ENCODE measurements at regions not wholly inside any gene's neighbourhood (a gene's known extent, or its start where the extent isn't known, plus 50 kb on each side); places are given as distances from the start of the nearest gene placed in this dataset.

GRCh38 chr10:59560161-59560560 is 149.5 kb downstream of the SLC16A9 start:
- H3K23me2 ChIP-seq (ENCODE audit: low read depth, low read length), result no peaks in the 10 kb centered on the region
- H2AK5ac ChIP-seq (ENCODE audit: low read depth, low read length), result no peak overlapping the region
- H2BK15ac ChIP-seq (ENCODE audit: low read length), result no peak overlapping the region
- no peak overlapping the region for H3K4me3 ChIP-seq (ENCODE audit: extremely low read depth in 1 of 4, insufficient read depth in 2 of 4, low read depth in 3 of 4, low read length in 4 of 4)
- no peak overlapping the region for H2BK20ac ChIP-seq (ENCODE audit: low read length)
- H3K79me1 ChIP-seq (ENCODE audit: low read depth, low read length), result no peaks in the 10 kb centered on the region
- H3K27me3 ChIP-seq (replicated peaks in 1 of 4; ENCODE audit: control insufficient read depth in 3 of 4, extremely low read depth in 1 of 4, insufficient read depth in 3 of 4, low read length in 3 of 4), result no peaks in the 10 kb centered on the region
- H3K79me2 ChIP-seq (ENCODE audit: control insufficient read depth in 1 of 2, insufficient read depth in 2 of 2, low read length in 2 of 2), result no peaks in the 10 kb centered on the region
- no peak overlapping the region for H3K23ac ChIP-seq (ENCODE audit: insufficient read length)
- CTCF ChIA-PET (ENCODE audit: partially characterized antibody), result no interaction called here
- H3K27ac ChIP-seq (ENCODE audit: low read depth, low read length), result no peak overlapping the region
- H4K91ac ChIP-seq (replicated peaks; ENCODE audit: insufficient read length, low read length), result no peak overlapping the region
- no peaks in the 10 kb centered on the region for H3K9me3 ChIP-seq (ENCODE audit: insufficient read depth in 2 of 2, low read depth in 1 of 2, low read length in 1 of 2)
- no peak overlapping the region for H3K4ac ChIP-seq (replicated peaks; ENCODE audit: insufficient read length, low read depth, low read length)
- H3K14ac ChIP-seq (ENCODE audit: insufficient read length), result no peak overlapping the region
- peaks cover 3 to 9% (median 6%) of the 10 kb centered on the region in 4 experiments; a peak in 5 of 7 replicates for H3K4me1 ChIP-seq (replicated peaks in 1 of 4; ENCODE audit: control insufficient read depth in 3 of 4, insufficient read depth in 4 of 4, low read length in 3 of 4)
- FAIRE-seq (no peak), DNase-seq (ENCODE audit: low read depth in 1 of 2, low spot score in 2 of 2) (no peak)
- no peak overlapping the region for H4K5ac ChIP-seq (ENCODE audit: insufficient read length, low read depth, low read length)
- H3K18ac ChIP-seq (ENCODE audit: extremely low read depth, low read length), result no peak overlapping the region
- TF ChIP-seq CTCF (IDR thresholded peaks at IDR 0.05; ENCODE audit: control extremely low read depth in 1 of 3, insufficient read depth in 1 of 3, low read depth in 1 of 3, low read length in 3 of 3) (no peak), RXRA (IDR thresholded peaks at IDR 0.05; ENCODE audit: insufficient read depth, low read depth, low read length) (no peak), ASH2L (IDR thresholded peaks at IDR 0.05; ENCODE audit: low read length) (no peak)
- H3K36me3 ChIP-seq (ENCODE audit: control insufficient read depth in 2 of 4, insufficient read depth in 4 of 4, low read length in 3 of 4), result no peaks in the 10 kb centered on the region
- no peak overlapping the region for H2AFZ ChIP-seq (ENCODE audit: low read length)
- H2BK120ac ChIP-seq (replicated peaks; ENCODE audit: low read depth, low read length), result no peak overlapping the region
- H4K20me1 ChIP-seq (replicated peaks in 1 of 2; ENCODE audit: control insufficient read depth in 1 of 2, insufficient read depth in 2 of 2, low read length in 2 of 2), result no peaks in the 10 kb centered on the region
- H4K8ac ChIP-seq (ENCODE audit: extremely low read depth, insufficient read depth, low read length), result no peak overlapping the region
- H2BK5ac ChIP-seq (ENCODE audit: low read depth, low read length), result no peak overlapping the region
- no peak overlapping the region for H3K56ac ChIP-seq (replicated peaks; ENCODE audit: insufficient read length, low read depth, low read length)
- H3K4me2 ChIP-seq (ENCODE audit: insufficient read depth in 1 of 2, low read depth in 2 of 2, low read length in 2 of 2), result no peak overlapping the region
- POLR2A ChIA-PET (ENCODE audit: partially characterized antibody), result no interaction called here
- WGBS, 2 experiments (ENCODE audit: extremely low coverage in 1 of 2, insufficient coverage in 1 of 2, insufficient read length in 1 of 2, insufficient replicate concordance in 2 of 2, low coverage in 1 of 2, low lambda C conversion rate in 2 of 2, missing lambda C conversion rate in 1 of 2), result 87% methylated on average over 2 of the region's 2 CpGs; no CpG with 5 or more reads in 1 of the 2 experiments
- H3K9ac ChIP-seq (replicated peaks in 1 of 4; ENCODE audit: extremely low read depth in 1 of 4, low read depth in 3 of 4, low read length in 3 of 4), result no peak overlapping the region
- no peak overlapping the region for H2BK12ac ChIP-seq (ENCODE audit: low read depth, low read length)
